GM21825 (cell line): ENCODE measurements at regions not wholly inside any gene's neighbourhood (a gene's known extent, or its start where the extent isn't known, plus 50 kb on each side); places are given as distances from the start of the nearest gene placed in this dataset.
"Not testable (repeated sequence)": the region's sequence is repeated elsewhere in the genome, so short reads cannot be mapped to it uniquely, and the experiment has no call there.

ENCODE experiments used
- ATAC-seq: cut with Tn5 transposase; IDR thresholded peaks from one replicate; pipeline ENCODE4 v1.9.1; 2021; ENCODE audit warnings: mild to moderate bottlenecking, moderate library complexity; ENCODE audit not compliant: unreplicated experiment

DNA sequence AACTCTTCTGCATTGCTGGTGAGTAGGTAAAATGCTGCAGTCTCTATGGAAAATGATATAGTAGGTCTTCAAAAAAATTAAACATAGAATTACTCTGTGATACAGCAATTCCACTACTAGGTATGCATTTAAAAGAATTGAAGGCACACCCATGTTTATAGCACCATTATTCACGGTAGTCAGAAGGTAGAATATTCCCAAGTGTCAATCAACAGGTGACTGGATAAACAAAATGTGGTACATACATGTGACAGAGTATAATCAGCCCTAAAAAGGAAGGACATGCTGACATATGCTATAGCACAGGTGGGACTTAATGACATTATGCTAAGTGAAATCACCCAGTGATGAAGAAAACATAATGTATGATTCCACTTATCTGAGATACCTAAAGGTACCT lies 123.3 kb downstream of the CCER1 start:
- no peak for ATAC-seq

DNA sequence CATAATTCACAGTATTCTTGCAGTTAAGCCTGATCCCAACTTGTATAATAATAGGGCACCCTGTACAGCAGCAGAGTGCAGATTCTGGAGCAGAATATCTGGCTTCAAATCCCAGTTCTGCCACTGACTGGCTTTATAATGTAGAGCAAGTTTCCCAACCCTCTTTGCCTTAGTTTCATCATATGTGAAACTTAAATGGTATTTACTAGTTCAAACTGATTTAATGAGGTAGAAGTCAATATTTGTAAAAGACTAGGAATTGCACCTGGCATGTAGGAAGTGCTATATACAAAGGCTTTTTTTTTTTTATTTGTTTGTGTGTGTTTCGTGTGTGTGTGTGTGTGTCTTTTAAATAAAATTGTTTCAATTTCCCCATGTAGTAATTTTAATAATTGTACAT lies 125.9 kb downstream of the CCER1 start:
- no peak for ATAC-seq

DNA sequence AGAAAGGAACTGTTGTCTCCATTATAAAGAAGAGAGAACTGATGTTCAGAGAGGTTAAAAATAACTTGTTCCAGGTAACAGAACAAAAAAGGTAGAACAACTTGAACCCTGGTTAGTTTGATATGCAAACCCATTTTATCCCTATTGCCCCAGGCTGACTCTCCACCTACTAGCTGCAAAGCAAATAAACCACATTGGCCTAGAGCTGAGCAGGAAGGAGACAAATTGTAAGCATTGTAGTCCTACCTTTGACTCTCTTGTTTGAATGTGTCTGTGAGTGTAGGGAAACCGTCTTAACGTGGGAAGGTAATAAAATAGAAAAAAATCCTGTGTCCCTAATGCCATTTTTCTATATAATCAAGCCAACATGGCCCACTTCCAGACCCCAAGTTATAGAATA lies 126.4 kb downstream of the CCER1 start:
- no peak for ATAC-seq

DNA sequence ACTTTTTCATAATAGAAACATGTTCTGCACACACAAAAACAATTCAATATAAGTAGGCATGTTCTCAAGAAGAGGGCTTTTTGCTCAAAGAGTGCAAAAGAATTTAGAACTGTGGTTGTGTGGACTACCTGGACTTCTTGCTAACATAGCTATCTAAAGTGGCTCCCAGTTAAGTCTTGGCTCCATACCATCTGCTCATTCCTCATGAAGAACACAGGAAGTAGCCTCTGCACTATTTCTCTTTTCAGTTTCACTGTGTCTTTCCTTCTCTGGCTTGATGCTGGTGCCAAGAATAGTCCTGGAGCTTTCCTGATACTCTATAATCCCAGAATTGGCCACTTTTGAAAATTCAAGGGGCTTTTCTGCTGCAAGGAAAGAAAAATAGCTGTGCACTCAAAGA lies 127.4 kb downstream of the CCER1 start:
- ATAC-seq, result no peak

DNA sequence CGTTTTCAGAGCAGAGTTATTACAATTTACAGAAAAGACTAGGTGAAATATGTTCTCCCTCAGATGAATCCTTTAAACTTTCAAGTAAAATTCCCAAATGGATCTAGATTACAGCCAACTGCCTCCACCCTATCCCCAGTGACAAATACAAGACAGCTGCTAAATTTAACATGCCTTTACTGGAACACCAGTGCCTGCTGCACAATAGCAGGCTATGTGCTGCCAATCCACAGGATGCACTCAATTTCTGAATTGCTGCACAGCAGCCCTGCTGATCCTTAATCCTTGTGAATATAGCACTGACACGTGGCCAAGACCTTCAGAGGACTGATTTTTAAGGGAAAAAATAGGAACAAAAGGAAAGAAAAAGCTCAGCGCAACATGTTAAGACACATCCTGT lies 128.9 kb downstream of the CCER1 start:
- no peak for ATAC-seq

DNA sequence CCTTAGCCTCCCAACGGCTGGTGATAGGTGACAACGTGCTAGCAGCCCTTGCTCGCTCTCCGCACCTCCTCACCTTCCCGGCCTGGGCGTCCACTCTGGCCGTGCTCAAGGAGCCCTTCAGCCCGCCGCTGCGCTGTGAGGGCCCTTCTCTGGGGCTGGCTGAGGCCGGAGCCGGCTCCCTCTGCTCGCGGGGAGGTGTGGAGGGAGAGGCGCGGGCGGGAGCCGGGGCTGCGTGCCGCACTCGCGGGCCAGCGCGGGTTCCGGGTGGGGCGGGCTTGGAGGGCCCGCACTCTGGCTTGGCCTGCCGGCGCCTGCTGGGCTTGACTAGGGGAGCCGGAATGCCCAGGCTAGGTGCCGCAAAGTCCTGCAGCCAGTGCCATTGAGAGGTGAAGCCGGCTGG lies 131.1 kb downstream of the CCER1 start:
- no peak for ATAC-seq

DNA sequence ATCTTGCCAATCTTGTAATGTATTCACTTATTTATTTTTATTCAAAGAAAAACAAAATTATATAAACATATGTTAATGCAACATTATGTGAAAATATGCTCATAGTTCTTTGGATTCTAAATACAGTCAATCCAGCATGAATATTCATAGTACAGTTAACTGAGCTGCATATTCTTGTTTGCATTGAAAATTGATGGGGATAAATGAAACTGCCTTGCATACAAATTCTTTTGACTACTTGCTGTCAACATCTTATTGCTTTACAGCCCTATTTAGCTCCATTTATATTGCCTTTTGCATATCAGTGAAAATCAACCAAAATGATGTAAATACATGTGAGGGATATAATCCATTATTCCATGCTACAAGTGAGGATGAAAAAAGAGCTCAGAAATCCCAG lies 135.3 kb downstream of the CCER1 start:
- ATAC-seq, result no peak

DNA sequence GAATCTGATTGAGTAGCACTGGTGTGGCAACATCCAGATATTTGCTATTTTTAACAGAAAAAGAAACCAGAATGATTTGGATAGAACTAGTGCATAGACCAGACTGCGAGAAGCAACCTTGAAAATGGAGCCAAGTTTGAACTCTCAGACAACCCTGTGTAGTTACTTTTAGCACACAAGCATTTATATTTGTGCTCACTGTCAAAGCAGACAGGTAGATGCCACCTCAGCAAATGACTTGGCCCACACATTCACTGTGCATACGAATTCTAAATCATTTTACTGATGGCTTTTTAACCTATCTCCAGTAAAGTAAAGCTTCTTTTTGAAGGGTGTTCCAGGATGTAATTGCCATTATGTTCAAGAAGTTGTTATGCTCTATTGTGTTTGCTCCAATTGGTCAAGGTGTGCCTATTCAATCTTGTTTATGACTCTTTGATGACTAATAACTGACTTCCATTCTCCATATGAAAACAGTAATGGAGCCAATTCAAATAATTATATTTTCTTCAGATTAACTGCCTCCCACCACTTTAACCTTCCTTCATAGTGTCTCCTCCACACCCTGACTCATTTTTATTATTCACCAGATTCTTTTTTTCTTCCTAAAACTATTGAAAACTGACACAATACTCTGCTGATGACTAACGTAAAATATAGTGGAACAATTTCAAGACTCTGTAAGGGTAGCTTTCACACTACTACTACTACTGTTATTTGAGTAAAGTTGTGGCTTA lies 138.5 kb downstream of the CCER1 start:
- no peak for ATAC-seq

DNA sequence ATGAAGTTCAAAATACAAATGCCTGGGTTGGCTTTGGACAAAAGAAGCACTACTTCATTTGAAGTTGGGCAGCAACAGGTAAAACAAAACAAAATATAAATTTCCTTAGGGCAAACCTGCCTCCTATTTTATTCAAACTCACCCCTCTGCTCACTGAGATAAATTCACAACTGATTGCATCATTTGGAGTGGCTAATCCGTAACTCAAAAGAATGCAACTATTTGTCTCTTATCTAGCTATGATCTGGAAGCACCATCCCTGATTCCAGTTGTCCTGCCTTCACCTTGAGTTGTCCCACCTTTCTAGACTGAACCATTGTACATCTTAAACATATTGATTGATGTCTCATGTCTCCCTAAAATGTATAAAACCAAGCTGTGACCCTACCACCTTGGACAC lies 145.0 kb downstream of the CCER1 start:
- no peak for ATAC-seq

DNA sequence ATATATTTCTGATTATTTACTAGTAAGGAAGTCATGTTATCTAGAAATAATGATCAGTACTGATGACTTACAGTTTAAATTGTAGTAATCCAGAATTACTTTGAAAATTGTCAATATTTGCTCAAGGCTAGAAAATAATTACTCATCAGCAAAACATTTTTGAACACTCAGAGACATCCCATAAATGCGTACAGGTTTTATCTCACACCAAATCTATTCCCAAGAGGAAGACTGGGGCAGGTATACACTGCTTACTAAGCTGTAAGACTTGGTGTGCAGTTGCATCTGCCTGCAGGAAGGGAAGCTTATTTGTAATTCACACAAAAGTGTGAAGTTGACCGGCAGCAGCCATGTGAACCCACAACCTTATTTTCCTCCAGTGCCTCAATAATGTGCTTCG lies 146.4 kb downstream of the CCER1 start:
- ATAC-seq, result no peak

DNA sequence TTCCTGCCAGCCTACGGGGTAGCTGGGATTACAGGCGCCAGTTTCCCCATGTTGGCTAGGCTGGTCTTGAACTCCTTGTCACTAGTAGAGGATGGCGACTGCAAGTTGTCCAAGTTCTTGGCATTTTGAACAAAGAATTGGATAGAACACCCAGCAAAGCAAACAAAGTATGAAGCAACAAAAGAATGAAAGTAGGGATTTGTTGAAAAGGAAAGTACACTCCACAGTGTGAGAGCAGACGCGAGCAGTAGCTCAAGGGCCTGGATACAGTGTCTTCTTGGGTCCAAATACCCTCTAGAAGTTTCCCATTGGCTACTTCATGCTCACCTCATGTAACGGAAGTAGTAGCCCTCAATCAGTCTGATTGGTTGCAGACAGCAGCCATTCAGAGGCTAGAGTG lies 152.2 kb downstream of the CCER1 start:
- ATAC-seq, result no peak

DNA sequence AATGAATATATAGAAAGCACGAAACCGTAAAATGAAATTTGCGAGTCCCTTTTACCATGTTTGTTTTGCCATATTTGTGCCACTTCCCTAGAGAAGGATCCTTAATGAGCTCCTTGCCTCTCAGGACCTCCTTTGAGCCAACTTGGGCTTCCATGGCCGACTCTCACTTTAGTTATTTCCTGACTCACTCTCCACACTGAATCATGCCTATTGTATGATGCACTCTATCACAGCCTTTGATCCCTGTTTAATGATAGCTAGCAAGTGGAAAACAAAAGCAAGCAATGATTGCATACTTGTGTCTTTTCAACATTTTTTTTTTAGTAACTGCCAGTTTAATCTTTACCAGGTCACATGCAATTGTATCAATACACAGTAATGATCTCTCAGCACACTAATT lies 153.2 kb downstream of the CCER1 start:
- ATAC-seq, result no peak

DNA sequence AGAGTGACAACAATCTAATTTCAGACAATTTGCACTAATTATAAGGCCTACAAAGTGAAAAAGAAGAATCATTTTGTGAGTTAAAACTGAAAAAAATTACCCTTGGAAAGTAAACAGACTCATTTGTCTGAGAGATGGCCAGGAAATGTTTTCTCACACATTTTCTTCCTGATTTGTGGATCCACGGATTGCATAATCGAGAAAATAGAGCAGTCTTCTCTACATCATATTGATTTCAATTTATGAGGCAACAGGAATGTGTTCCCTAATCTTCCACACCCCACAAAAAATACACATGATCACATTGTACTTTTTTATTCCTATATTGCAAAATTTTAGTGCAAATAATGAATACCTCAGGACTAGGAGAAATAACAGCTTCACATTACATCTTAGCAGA lies 160.8 kb downstream of the CCER1 start:
- no peak for ATAC-seq

DNA sequence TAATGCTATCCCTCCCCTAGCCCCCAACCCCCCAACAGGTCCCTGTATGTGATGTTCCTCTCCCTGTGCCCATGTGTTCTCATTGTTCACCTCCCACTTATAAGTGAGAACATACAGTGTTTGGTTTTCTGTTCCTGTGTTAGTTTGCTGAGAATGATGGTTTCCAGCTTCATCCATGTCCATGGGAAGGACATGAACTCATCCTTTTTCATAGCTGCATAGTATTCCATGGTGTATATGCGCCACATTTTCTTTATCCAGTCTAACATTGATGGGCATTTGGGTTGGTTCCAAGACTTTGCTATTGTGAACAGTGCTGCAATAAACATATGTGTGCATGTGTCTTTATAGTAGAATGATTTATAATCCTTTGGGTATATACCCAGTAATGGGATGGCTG lies 162.3 kb downstream of the CCER1 start:
- not testable (repeated sequence) for ATAC-seq

DNA sequence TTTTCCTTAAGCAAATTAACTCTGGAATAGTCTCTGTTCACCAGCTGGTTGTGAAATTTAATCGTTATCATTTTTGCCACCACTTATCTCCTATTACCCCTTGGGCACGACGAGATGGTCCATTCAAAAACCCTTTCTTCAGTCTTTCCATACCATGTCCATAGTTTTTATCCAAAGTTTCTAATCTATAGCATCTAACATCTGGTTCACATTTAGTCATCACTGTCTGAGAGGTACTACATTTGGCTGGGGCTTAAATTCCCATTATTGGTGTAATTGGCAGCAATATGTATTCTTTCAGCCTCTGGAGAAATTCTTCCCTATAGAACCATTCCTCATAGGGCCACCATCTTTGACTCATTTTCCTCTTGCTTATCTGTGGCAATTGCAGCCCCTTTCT lies 163.5 kb downstream of the CCER1 start:
- no peak for ATAC-seq

DNA sequence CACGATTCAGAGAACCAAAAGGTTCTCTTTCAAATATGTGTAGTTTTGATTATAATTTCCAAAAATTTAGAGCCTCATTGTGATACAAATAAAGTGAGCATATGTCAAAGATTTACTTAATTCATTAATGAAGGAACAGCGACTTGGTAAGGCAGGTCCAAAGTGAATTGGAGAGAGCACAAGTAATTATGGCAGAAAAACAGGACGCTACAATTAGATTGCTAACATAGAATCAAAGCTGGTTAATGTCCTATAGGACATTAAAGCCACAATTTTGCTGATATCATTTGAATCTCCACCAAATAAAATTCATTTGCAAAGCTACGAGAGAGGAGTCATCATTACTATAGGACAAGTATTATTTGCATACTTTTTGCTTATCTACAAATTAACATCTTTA lies 164.2 kb downstream of the CCER1 start:
- no peak for ATAC-seq

DNA sequence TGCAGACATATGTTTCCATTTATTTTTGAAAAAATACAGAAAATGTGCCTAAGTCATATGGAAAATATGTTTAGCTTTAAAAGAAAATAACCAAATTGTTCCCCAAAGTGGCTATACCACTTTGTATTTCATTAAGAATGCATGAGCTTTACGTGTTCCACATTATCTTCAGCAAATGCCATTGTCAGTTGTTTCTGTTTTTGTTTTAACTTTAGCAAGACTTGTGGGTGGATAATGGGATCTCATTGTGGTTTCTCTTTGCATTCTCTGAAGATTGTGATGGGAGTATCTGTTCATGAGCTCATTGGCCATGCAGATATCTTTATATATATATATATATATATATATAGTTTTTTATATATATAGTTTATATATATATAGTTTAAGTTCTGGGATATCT lies 181.5 kb downstream of the CCER1 start:
- ATAC-seq, result no peak

DNA sequence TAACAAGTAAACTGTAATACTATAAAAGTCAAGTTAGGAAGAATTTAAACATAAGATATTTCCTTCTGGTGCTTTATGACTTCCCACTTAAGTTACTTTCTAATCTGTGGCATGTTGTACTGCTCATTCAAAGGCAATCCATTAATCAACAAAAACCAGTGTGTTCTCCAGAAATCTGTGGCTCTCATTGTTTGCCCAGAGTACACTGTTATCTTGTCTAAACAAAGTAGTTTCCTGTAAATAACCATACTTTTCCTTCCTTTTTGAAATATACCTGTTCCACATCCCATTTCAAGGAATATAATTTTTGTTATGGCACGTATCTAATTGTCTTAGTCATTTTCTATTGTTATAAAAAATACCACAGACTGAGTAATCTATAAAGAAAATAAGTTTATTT lies 184.1 kb downstream of the CCER1 start:
- no peak for ATAC-seq

DNA sequence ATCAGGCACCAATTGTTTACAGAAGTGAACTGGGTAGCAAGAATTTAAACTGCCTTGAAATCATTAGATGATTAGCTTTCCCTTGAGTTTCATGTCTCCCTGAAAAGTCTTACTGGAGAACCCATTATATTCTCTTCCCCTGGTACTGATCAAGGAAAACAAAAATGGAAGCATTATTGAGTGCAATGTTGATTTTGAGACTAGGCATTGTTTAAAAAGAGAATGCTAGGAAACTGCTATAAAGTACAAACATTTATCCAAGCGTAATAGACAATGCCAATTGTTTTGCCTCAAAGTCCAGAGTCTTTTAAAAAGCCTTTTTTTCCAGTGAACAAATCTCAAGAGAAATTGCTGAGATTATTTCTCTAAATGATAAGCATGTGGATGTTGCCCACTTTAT lies 197.0 kb downstream of the CCER1 start:
- no peak for ATAC-seq

DNA sequence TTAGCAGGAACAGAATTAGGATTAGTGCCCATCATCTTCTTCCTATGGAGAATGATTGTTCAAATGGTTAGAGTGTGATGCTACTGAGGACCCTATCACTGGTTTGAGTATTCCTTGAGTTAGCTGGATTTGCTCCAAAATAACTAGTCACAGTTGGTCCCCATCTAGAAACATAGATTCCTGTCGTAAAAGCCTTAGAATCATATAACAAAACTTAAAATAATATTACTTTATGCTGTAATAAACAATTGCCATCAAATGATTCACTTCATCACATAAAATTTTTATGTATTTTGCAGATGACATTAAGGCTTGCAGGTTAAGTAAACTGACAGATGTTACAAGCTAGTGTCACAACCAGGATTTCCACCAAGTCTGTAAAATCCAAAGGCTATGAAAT lies 209.8 kb downstream of the CCER1 start:
- ATAC-seq, result no peak

DNA sequence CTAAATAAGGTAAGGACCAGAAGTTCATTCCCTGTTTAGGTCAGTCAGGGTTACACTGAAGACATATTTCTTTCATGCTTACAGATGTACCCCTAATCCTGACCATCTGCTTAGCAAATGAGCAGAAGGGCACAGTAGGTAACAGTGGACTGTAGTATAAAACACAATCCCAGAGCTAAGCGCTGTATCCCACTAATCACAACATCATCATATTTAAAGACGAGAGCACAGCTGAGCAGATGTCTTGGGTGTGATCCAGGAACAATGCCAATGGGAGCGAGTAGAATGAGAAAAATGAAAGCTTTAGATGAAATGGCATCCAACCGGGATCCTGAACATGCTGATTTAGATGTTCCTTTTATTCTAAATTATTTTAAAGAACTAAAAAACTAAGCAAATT lies 213.4 kb downstream of the CCER1 start:
- ATAC-seq, result no peak

DNA sequence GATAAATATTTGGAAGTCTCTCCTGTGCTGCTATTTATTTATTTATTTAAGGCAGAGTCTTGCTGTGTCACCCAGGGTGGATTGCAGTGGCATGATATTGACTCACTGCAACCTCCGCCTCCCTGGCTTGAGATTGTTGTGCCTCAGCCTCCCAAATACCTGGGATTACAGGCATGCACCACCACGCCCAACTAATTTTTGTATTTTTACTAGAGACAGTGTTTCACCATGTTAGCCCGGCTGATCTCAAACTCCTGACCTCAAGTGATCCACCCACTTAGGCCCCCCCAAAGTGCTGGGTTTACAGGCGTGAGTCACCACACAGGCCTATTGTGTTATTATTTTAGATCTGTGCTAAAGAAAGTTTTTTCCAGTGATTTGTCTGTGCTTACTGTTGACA lies 225.2 kb downstream of the CCER1 start:
- ATAC-seq, result no peak

DNA sequence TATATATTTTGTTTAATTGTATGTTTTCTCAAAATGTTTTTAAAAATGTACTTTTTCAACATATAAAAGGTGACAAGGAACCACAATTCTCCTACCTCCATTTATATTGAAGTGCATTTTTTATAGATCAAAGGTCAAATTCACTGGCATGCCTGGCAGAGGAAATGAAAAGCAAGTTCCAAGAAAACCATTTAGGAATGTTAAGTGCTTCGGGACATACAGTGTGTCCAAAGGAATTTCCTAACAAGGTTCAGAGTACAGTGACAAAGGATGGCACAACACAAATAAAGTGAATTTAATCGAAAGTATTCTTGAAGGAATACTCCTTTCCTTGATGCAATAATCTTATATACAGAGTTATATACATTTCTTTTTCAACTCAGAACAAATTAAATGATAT lies 242.3 kb downstream of the CCER1 start:
- no peak for ATAC-seq
